PC-9 (cell line): ENCODE measurements at regions not wholly inside any gene's neighbourhood (a gene's known extent, or its start where the extent isn't known, plus 50 kb on each side); places are given as distances from the start of the nearest gene placed in this dataset.

Source experiments
- BruUV-seq: library from RNA; stranded (reverse); fragments of 400-500 nt; replicated peaks from 2 replicates; lab custom pipeline; 2021; lab: Mats Ljungman, UMichigan
- CTCF ChIA-PET: fragments of 300-600 bp; sonication (Branson Sonifier 250); formaldehyde crosslinking; loops from one replicate; lab custom pipeline; 2022; ENCODE audit warnings: antibody characterized with exemption; lab: Charles Lee
- POLR2A ChIA-PET: fragments of 300-600 bp; sonication (Branson Sonifier 250); formaldehyde crosslinking; loops from one replicate; lab custom pipeline; 2022; ENCODE audit warnings: antibody characterized with exemption; ENCODE audit not compliant: unreplicated experiment; lab: Charles Lee
- DNase-seq, 2 experiments: peaks; one replicate each; pipeline versions ENCODE4 v3.0.0 to v3.0.0-alpha.2; 2015 to 2022; ENCODE audit warnings: mixed read lengths in 1 of 2
- H2AFZ ChIP-seq: fragments of 200-600 bp; sonication (generic); 2 replicates; pipeline ENCODE4 v1.8.1; 2017; ENCODE audit warnings: antibody characterized with exemption
- H3F3A ChIP-seq: fragments of 200-600 bp; sonication (generic); 2 replicates; pipeline ENCODE4 v1.8.1; 2017; ENCODE audit warnings: antibody characterized with exemption, mild to moderate bottlenecking, low read depth; ENCODE audit not compliant: insufficient read depth
- H3K27ac ChIP-seq: fragments of 200-600 bp; sonication (generic); 2 replicates; pipeline ENCODE4 v1.6.1; 2016; ENCODE audit warnings: mixed run types
- H3K27me3 ChIP-seq: fragments of 200-600 bp; sonication (generic); 2 replicates; pipeline ENCODE4 v1.6.1; 2016; ENCODE audit warnings: low read depth, mixed run types; ENCODE audit not compliant: insufficient read depth
- H3K36me3 ChIP-seq: fragments of 200-600 bp; sonication (generic); 2 replicates; pipeline ENCODE4 v1.6.1; 2016; ENCODE audit warnings: low read depth, mixed run types
- H3K4me1 ChIP-seq: fragments of 200-600 bp; sonication (generic); replicated peaks from 2 replicates; pipeline ENCODE4 v1.6.1; 2016; ENCODE audit warnings: mixed run types; ENCODE audit not compliant: insufficient read depth
- H3K4me2 ChIP-seq: fragments of 200-600 bp; sonication (generic); 2 replicates; pipeline ENCODE4 v1.6.1; 2017; ENCODE audit warnings: mixed run types
- H3K4me3 ChIP-seq: fragments of 200-600 bp; sonication (generic); 2 replicates; pipeline ENCODE4 v1.6.1; 2016; ENCODE audit warnings: mixed run types
- H3K79me2 ChIP-seq: fragments of 200-600 bp; sonication (generic); 2 replicates; pipeline ENCODE4 v1.6.1; 2017; ENCODE audit warnings: low read depth, mixed run types
- H3K9me2 ChIP-seq: fragments of 200-600 bp; sonication (generic); 2 replicates; pipeline ENCODE4 v1.8.1; 2017; ENCODE audit warnings: mild to moderate bottlenecking; ENCODE audit not compliant: insufficient read depth
- H3K9me3 ChIP-seq: fragments of 200-600 bp; sonication (generic); 2 replicates; pipeline ENCODE4 v1.8.1; 2016; ENCODE audit warnings: low read depth; ENCODE audit not compliant: insufficient read depth
- H4K20me1 ChIP-seq: fragments of 200-600 bp; sonication (generic); 2 replicates; pipeline ENCODE4 v1.8.1; 2017; ENCODE audit not compliant: insufficient read depth
- CTCF ChIP-seq: fragments of 200-600 bp; sonication (generic); conservative IDR thresholded peaks from 2 replicates; pipeline ENCODE4 v1.6.1; 2017; ENCODE audit warnings: mixed run types, antibody characterized with exemption, mild to moderate bottlenecking, moderate library complexity
- EZH2 ChIP-seq: fragments of 200-600 bp; sonication (generic); IDR thresholded peaks from 2 replicates; pipeline ENCODE4 v1.8.0; 2017; ENCODE audit warnings: antibody characterized with exemption, low read depth
- intact Hi-C: fragments of 100-400 bp; cut with micrococcal nuclease; formaldehyde crosslinking; loops from one replicate; pipeline ENCODE4 v1.10.0; 2022; ENCODE audit not compliant: unreplicated experiment

- TF ChIP-seq EZH2 (no peak), CTCF (no peak)
- no peaks in the 10 kb centered on the region for H3K36me3 ChIP-seq
- no peaks in the 10 kb centered on the region for H3K9me3 ChIP-seq
- no peaks in the 10 kb centered on the region for H3K79me2 ChIP-seq
- H3K4me3 ChIP-seq, result no peak overlapping the region
- intact Hi-C loops, result no loop called here
- no peak overlapping the region for H2AFZ ChIP-seq
- no peaks in the 10 kb centered on the region for H3K9me2 ChIP-seq
- no peaks in the 10 kb centered on the region for H3K4me1 ChIP-seq
- H3K27ac ChIP-seq, result no peak overlapping the region
- peaks cover 66% of the 10 kb centered on the region for H3K27me3 ChIP-seq
- no peak for DNase-seq
- H4K20me1 ChIP-seq, result no peaks in the 10 kb centered on the region
- no TSS peak for BruUV-seq
- no peak overlapping the region for H3K4me2 ChIP-seq
- H3F3A ChIP-seq, result no peaks in the 10 kb centered on the region
- CTCF ChIA-PET, result no interaction called here
- POLR2A ChIA-PET, result no interaction called here
Measured at GRCh38 chr1:36584874-36585453, 102.3 kb upstream of the CSF3R start.

GRCh38 chr1:36583980-36584782, 101.5 kb upstream of the CSF3R start:
- no TSS peak for BruUV-seq
- intact Hi-C loops, result no loop called here
- Histone ChIP-seq H3K79me2 (no peaks in the 10 kb centered on the region), H3K4me2 (no peak overlapping the region), H3K27ac (no peak overlapping the region), H3K4me1 (no peaks in the 10 kb centered on the region), H2AFZ (no peak overlapping the region), H3K4me3 (no peak overlapping the region), H3F3A (no peaks in the 10 kb centered on the region), H3K9me3 (no peaks in the 10 kb centered on the region), H3K27me3 (peaks cover 59% of the 10 kb centered on the region), H3K9me2 (no peaks in the 10 kb centered on the region), H4K20me1 (no peaks in the 10 kb centered on the region), H3K36me3 (no peaks in the 10 kb centered on the region)
- POLR2A ChIA-PET, result no interaction called here
- no peak for TF ChIP-seq CTCF
- no peak for TF ChIP-seq EZH2
- CTCF ChIA-PET, result no interaction called here
- DNase-seq, result no peak

- no peak overlapping the region for H3K4me2 ChIP-seq
- no peaks in the 10 kb centered on the region for H3F3A ChIP-seq
- TF ChIP-seq EZH2, result no peak
- TF ChIP-seq CTCF, result no peak
- peaks cover 48% of the 10 kb centered on the region for H3K27me3 ChIP-seq
- DNase-seq, result no peak
- H2AFZ ChIP-seq, result no peak overlapping the region
- BruUV-seq, result no TSS peak
- intact Hi-C loops, result no loop called here
- H3K27ac ChIP-seq, result no peak overlapping the region
- no peaks in the 10 kb centered on the region for H4K20me1 ChIP-seq
- POLR2A ChIA-PET, result no interaction called here
- H3K9me2 ChIP-seq, result no peaks in the 10 kb centered on the region
- H3K4me1 ChIP-seq, result no peaks in the 10 kb centered on the region
- no peak overlapping the region for H3K4me3 ChIP-seq
- H3K79me2 ChIP-seq, result no peaks in the 10 kb centered on the region
- H3K9me3 ChIP-seq, result no peaks in the 10 kb centered on the region
- CTCF ChIA-PET, result no interaction called here
- no peaks in the 10 kb centered on the region for H3K36me3 ChIP-seq
Measured at GRCh38 chr1:36583080-36583479, 100.4 kb upstream of the CSF3R start.
